Hepatocyte (in vitro differentiated cells): ENCODE measurements at regions not wholly inside any gene's neighbourhood (a gene's known extent, or its start where the extent isn't known, plus 50 kb on each side); places are given as distances from the start of the nearest gene placed in this dataset.

Source experiments
- DNase-seq: peaks from one replicate; pipeline ENCODE4 v3.0.0-alpha.2; 2016; ENCODE audit warnings: low spot score
- H2AFZ ChIP-seq: fragments of 200-600 bp; sonication (generic); 2 replicates; pipeline ENCODE4 v1.6.0; 2016; ENCODE audit warnings: antibody characterized with exemption, mild to moderate bottlenecking
- H3K27ac ChIP-seq: fragments of 200-600 bp; sonication (generic); 2 replicates; pipeline ENCODE4 v1.5.1; 2016; ENCODE audit warnings: mild to moderate bottlenecking
- H3K27me3 ChIP-seq: fragments of 200-600 bp; sonication (generic); 2 replicates; pipeline ENCODE4 v1.6.1; 2016
- H3K36me3 ChIP-seq: fragments of 200-600 bp; sonication (generic); replicated peaks from 2 replicates; pipeline ENCODE4 v1.5.1; 2016; ENCODE audit warnings: low read depth; ENCODE audit not compliant: insufficient read depth
- H3K4me1 ChIP-seq: fragments of 200-600 bp; sonication (generic); 2 replicates; pipeline ENCODE4 v1.5.1; 2016; ENCODE audit warnings: mild to moderate bottlenecking, moderate library complexity; ENCODE audit not compliant: insufficient read depth
- H3K4me2 ChIP-seq: fragments of 200-600 bp; sonication (generic); 2 replicates; pipeline ENCODE4 v1.6.0; 2016
- H3K4me3 ChIP-seq: fragments of 200-600 bp; sonication (generic); 2 replicates; pipeline ENCODE4 v1.5.1; 2016; ENCODE audit warnings: mild to moderate bottlenecking
- H3K79me2 ChIP-seq: fragments of 200-600 bp; sonication (generic); 2 replicates; pipeline ENCODE4 v1.6.0; 2017; ENCODE audit warnings: mild to moderate bottlenecking
- H3K9me2 ChIP-seq: fragments of 200-600 bp; sonication (generic); replicated peaks from 2 replicates; pipeline ENCODE4 v1.6.0; 2017; ENCODE audit warnings: mild to moderate bottlenecking; ENCODE audit not compliant: insufficient read depth
- H3K9me3 ChIP-seq: fragments of 200-600 bp; sonication (generic); 2 replicates; pipeline ENCODE4 v1.5.1; 2016; ENCODE audit warnings: low read depth, mild to moderate bottlenecking
- H4K20me1 ChIP-seq: fragments of 200-600 bp; sonication (generic); 2 replicates; pipeline ENCODE4 v1.6.0; 2016; ENCODE audit warnings: mild to moderate bottlenecking; ENCODE audit not compliant: insufficient read depth, poor library complexity, severe bottlenecking
- EZH2 ChIP-seq: fragments of 200-600 bp; sonication (generic); IDR thresholded peaks from 2 replicates; pipeline ENCODE4 v1.6.1; 2016; ENCODE audit warnings: antibody characterized with exemption, mild to moderate bottlenecking, borderline replicate concordance
- EZH2phosphoT487 ChIP-seq: fragments of 200-600 bp; sonication (generic); IDR thresholded peaks from one replicate; pipeline ENCODE4 v1.6.1; 2018; ENCODE audit warnings: antibody characterized with exemption, mild to moderate bottlenecking, low read depth, moderate library complexity; ENCODE audit not compliant: unreplicated experiment, severe bottlenecking
- WGBS: methylation state at CpG from one replicate; pipeline ENCODE4 v1.1.6; 2016; ENCODE audit warnings: low lambda C conversion rate; ENCODE audit errors: missing lambda C conversion rate; 5-methylcytosine and 5-hydroxymethylcytosine counted together
- TF ChIP-seq, protein P1 (sequence below): fragments of 200-600 bp; sonication (generic); IDR thresholded peaks from 2 replicates; pipeline ENCODE4 v1.5.1; 2016; ENCODE audit warnings: antibody characterized with exemption, mild to moderate bottlenecking; ENCODE audit not compliant: poor library complexity

DNA sequence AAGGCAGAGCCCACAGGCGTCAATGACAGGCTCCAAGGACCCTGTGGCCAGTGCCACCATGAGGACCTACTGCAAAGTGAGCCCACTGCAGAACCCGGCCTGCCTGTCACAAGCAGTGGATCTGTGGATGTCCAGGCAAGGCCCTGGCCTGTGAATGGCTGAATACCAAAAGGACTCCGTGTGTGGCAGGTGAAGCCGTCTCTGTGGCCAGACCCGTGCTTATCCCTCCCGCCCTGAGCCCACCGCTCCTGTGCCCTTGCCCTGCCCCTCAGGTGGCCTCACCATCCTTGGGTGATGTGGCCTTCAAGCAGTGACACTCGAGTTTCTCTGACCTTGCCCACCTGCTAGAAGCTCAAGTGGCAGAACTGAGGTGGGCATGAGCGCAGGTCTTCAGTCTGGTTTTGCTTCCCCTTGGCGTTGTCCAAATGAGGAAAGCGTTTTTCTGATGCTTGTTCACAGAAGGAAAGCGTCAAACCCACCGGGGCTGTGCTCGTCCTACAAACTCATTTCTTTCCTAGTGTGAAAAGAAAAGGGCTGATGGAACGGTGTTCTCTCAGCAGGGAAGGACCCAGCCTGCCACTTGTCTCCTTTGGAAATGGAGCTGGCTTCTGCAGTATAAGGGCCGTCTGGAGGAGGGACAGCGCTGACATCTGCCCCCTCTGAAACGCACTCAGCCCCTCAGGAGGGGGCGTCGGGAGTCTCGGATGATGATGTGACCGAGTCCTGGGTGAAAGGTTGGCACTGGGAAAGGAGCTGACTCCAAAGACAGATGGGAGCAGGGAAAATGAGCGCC, 377.7 kb upstream of the IRX4 start:
- Histone ChIP-seq H3K4me1 (no peaks in the 10 kb centered on the region), H3K9me3 (no peaks in the 10 kb centered on the region), H3K4me2 (no peak overlapping the region), H3K4me3 (no peak overlapping the region), H3K79me2 (no peaks in the 10 kb centered on the region), H4K20me1 (no peaks in the 10 kb centered on the region), H3K27me3 (no peaks in the 10 kb centered on the region), H3K9me2 (no peaks in the 10 kb centered on the region), H3K27ac (no peak overlapping the region), H2AFZ (no peak overlapping the region), H3K36me3 (no peaks in the 10 kb centered on the region)
- DNase-seq, result no peak
- WGBS, result 87% methylated on average over 23 of the region's 23 CpGs
- no peak for TF ChIP-seq EZH2
- TF ChIP-seq, protein P1, sequence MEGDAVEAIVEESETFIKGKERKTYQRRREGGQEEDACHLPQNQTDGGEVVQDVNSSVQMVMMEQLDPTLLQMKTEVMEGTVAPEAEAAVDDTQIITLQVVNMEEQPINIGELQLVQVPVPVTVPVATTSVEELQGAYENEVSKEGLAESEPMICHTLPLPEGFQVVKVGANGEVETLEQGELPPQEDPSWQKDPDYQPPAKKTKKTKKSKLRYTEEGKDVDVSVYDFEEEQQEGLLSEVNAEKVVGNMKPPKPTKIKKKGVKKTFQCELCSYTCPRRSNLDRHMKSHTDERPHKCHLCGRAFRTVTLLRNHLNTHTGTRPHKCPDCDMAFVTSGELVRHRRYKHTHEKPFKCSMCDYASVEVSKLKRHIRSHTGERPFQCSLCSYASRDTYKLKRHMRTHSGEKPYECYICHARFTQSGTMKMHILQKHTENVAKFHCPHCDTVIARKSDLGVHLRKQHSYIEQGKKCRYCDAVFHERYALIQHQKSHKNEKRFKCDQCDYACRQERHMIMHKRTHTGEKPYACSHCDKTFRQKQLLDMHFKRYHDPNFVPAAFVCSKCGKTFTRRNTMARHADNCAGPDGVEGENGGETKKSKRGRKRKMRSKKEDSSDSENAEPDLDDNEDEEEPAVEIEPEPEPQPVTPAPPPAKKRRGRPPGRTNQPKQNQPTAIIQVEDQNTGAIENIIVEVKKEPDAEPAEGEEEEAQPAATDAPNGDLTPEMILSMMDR, result no peak
- no peak for TF ChIP-seq EZH2phosphoT487

DNA sequence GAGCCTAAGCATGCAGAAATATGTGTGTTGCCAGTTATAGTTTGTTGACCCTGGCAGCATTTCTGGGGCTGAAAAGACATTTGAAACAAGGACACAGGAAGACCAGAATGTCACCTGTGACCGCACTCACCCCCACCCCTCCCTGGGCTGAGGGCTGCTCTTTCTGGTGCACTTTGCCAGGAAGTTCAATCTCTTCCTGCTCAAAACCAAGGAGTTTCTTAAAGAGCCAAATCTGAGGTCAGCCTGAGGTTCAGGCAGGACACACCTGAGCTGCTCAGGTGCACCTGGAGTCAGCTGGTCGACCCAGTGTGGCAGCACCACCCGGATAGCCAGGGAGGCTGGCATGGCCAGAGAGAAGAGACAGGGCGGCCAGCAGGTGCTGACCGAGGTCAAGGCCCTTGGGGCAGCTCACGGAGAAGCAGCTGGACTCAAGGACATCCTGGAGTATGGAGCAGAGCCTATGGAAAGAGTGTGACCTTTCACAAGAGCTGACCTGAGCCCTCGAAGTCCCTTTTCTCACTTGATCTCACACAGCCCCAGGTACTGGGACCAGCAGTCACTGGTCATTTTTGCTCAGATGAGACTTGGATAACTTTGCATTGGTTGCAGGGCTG, 376.9 kb upstream of the IRX4 start:
- Histone ChIP-seq H3K4me3 (no peak overlapping the region), H3K27me3 (no peaks in the 10 kb centered on the region), H3K4me1 (no peaks in the 10 kb centered on the region), H3K4me2 (no peak overlapping the region), H3K79me2 (no peaks in the 10 kb centered on the region), H4K20me1 (no peaks in the 10 kb centered on the region), H3K9me2 (no peaks in the 10 kb centered on the region), H2AFZ (no peak overlapping the region), H3K27ac (no peak overlapping the region), H3K9me3 (no peaks in the 10 kb centered on the region), H3K36me3 (no peaks in the 10 kb centered on the region)
- WGBS, result 70% methylated on average over 7 of the region's 7 CpGs
- TF ChIP-seq, protein P1, result no peak
- TF ChIP-seq EZH2 (no peak), EZH2phosphoT487 (no peak)
- no peak for DNase-seq

DNA sequence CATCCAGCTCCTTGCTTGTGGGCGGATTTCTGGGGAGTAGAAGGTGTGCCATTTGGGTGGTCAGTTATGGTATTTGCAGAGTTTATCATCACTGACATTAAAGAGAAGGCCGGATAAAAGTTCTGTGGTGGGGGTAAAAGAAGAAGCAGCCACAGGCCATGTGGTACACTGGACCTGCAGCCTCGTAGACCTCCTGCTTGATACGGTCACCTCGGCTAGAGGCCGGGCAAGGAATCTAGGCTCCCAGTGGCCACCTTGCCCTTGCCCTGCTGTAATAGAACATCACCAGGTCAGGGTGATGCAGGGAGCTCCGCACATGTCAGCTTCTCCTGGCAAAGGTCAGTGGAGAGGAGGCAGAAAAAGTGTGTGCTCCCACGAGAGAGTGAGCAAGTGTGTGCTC, 376.1 kb upstream of the IRX4 start:
- DNase-seq, result no peak
- no peaks in the 10 kb centered on the region for H3K36me3 ChIP-seq
- WGBS, result 83% methylated on average over 8 of the region's 8 CpGs
- H3K79me2 ChIP-seq, result no peaks in the 10 kb centered on the region
- no peaks in the 10 kb centered on the region for H3K9me2 ChIP-seq
- no peaks in the 10 kb centered on the region for H3K9me3 ChIP-seq
- H3K27me3 ChIP-seq, result no peaks in the 10 kb centered on the region
- H3K4me2 ChIP-seq, result no peak overlapping the region
- TF ChIP-seq EZH2phosphoT487, result no peak
- TF ChIP-seq, protein P1, result no peak
- TF ChIP-seq EZH2, result no peak
- no peak overlapping the region for H2AFZ ChIP-seq
- no peak overlapping the region for H3K27ac ChIP-seq
- H4K20me1 ChIP-seq, result no peaks in the 10 kb centered on the region
- H3K4me1 ChIP-seq, result no peaks in the 10 kb centered on the region
- H3K4me3 ChIP-seq, result no peak overlapping the region
